HepG2 (cell line): ENCODE measurements at regions not wholly inside any gene's neighbourhood (a gene's known extent, or its start where the extent isn't known, plus 50 kb on each side); places are given as distances from the start of the nearest gene placed in this dataset.

Source experiments
- ATAC-seq: fragments of 200-7000 bp; cut with Tn5 transposase; 3 replicates; pipeline ENCODE4 v1.9.1; 2020; ENCODE audit warnings: mild to moderate bottlenecking, moderate library complexity
- BruUV-seq: library from RNA; stranded (reverse); fragments of 400-500 nt; replicated peaks from 2 replicates; lab custom pipeline; 2021; lab: Mats Ljungman, UMichigan
- CTCF ChIA-PET: fragments of 300-600 bp; formaldehyde crosslinking; extraction: SDS; loops from one replicate; lab custom pipeline; 2021; ENCODE audit warnings: low total read pairs, inconsistent platforms, low intra/inter-chr PET ratio; lab: Yijun Ruan, JAX
- POLR2A ChIA-PET: fragments of 350-600 bp; sonication (Branson Sonifier 250); formaldehyde crosslinking; loops from one replicate; lab custom pipeline; 2020; ENCODE audit warnings: antibody characterized with exemption, inconsistent platforms; lab: Yijun Ruan, JAX
- DNase-seq: peaks from one replicate; pipeline ENCODE4 v3.0.0-alpha.2; 2015; ENCODE audit warnings: low spot score
- FAIRE-seq: peaks from 3 replicates; lab custom pipeline; 2011; peaks lifted over from hg19 to GRCh38; lab: Jason Lieb, UNC
- H2AFZ ChIP-seq: one replicate; pipeline ENCODE4 v1.6.1; 2011; ENCODE audit warnings: low read length, inconsistent platforms
- H3K27ac ChIP-seq: fragments of 300-600 bp; 3 replicates; pipeline ENCODE4 v1.8.0; 2011; ENCODE audit warnings: mixed run types, mild to moderate bottlenecking, mixed read lengths, low read length, inconsistent platforms; ENCODE audit not compliant: insufficient read depth; ENCODE audit errors: extremely low read length
- H3K27me3 ChIP-seq, 2 experiments: fragments of 200-600 bp in 1 of 2; 2 replicates in 1 of 2; 3 replicates in 1 of 2; pipeline versions ENCODE4 v1.6.0 to v1.8.0; 2011; ENCODE audit warnings: low read length in 2 of 2, mild to moderate bottlenecking in 2 of 2, moderate library complexity in 2 of 2, inconsistent platforms in 1 of 2; ENCODE audit not compliant: insufficient read depth in 2 of 2, control insufficient read depth in 1 of 2
- H3K36me3 ChIP-seq, 2 experiments: fragments of 200-600 bp in 1 of 2; replicated peaks in 1 of 2; 2 replicates in 1 of 2; 3 replicates in 1 of 2; pipeline versions ENCODE4 v1.5.1 to v1.8.0; 2011; ENCODE audit warnings: low read length in 2 of 2, inconsistent platforms in 1 of 2; ENCODE audit not compliant: insufficient read depth in 2 of 2, control insufficient read depth in 1 of 2
- H3K4me1 ChIP-seq: 2 replicates; pipeline ENCODE4 v1.5.1; 2012; ENCODE audit warnings: low read length, inconsistent platforms; ENCODE audit not compliant: insufficient read depth
- H3K4me2 ChIP-seq: 2 replicates; pipeline ENCODE4 v1.6.0; 2011; ENCODE audit warnings: low read depth, low read length, inconsistent platforms
- H3K4me3 ChIP-seq, 3 experiments: fragments of 200-600 bp in 1 of 3; sonication (generic), shearing (Covaris generic) in 1 of 3; replicated peaks in 1 of 3; 2 replicates each; pipeline ENCODE4 v1.5.1; 2011 to 2016; ENCODE audit warnings: low read length in 3 of 3, inconsistent platforms in 2 of 3, low read depth in 2 of 3, mild to moderate bottlenecking in 2 of 3, control low read depth in 1 of 3, mixed read lengths in 1 of 3; ENCODE audit not compliant: insufficient read depth in 1 of 3
- H3K79me2 ChIP-seq: one replicate; pipeline ENCODE4 v1.6.1; 2011; ENCODE audit warnings: low read length, inconsistent platforms; ENCODE audit not compliant: insufficient read depth
- H3K9ac ChIP-seq: 2 replicates; pipeline ENCODE4 v1.6.0; 2011; ENCODE audit warnings: mild to moderate bottlenecking, low read depth, low read length, inconsistent platforms; ENCODE audit not compliant: insufficient read depth
- H3K9me3 ChIP-seq: 2 replicates; pipeline ENCODE4 v1.5.1; 2012; ENCODE audit warnings: mild to moderate bottlenecking, low read length
- H4K20me1 ChIP-seq: 2 replicates; pipeline ENCODE4 v1.6.0; 2011; ENCODE audit warnings: inconsistent platforms, mild to moderate bottlenecking, low read length, moderate library complexity; ENCODE audit not compliant: insufficient read depth
- IKZF5 ChIP-seq: IDR thresholded peaks from 2 replicates; pipeline ENCODE4 v1.6.1; 2018; ENCODE audit warnings: missing genetic modification reagents, mild to moderate bottlenecking, missing compliant biosample characterization
- IRX3 ChIP-seq: sonication (generic); formaldehyde crosslinking; IDR thresholded peaks from 2 replicates; pipeline ENCODE4 v1.8.1; 2023; ENCODE audit warnings: mild to moderate bottlenecking, low read depth, missing genetic modification reagents, borderline replicate concordance
- MAFF ChIP-seq: IDR thresholded peaks from 2 replicates; pipeline ENCODE4 v1.6.1; 2011; ENCODE audit warnings: low read depth, low read length, improper control_type of control experiment
- MED13 ChIP-seq: sonication (generic); formaldehyde crosslinking; IDR thresholded peaks from 2 replicates; pipeline ENCODE4 v1.5.0; 2020; ENCODE audit warnings: missing genetic modification reagents
- NCOA2 ChIP-seq: sonication (generic); formaldehyde crosslinking; IDR thresholded peaks from 2 replicates; pipeline ENCODE4 v1.8.0; 2022; ENCODE audit warnings: inconsistent platforms
- ONECUT2 ChIP-seq: sonication (generic); formaldehyde crosslinking; IDR thresholded peaks from 2 replicates; pipeline ENCODE4 v1.4.0; 2020; ENCODE audit warnings: missing genetic modification reagents
- RCOR2 ChIP-seq: IDR thresholded peaks from 2 replicates; pipeline ENCODE4 v1.6.1; 2016; ENCODE audit warnings: missing biosample characterization, missing genetic modification reagents
- SMC3 ChIP-seq: IDR thresholded peaks from 2 replicates; pipeline ENCODE4 v1.6.1; 2011; ENCODE audit warnings: low read length, improper control_type of control experiment
- SPEN ChIP-seq: sonication (generic); formaldehyde crosslinking; IDR thresholded peaks from 2 replicates; pipeline ENCODE4 v1.5.1; 2020; ENCODE audit warnings: low read depth, mild to moderate bottlenecking, missing genetic modification reagents
- U2AF2 ChIP-seq: fragments of 200-400 bp; formaldehyde crosslinking; IDR thresholded peaks from 2 replicates; pipeline ENCODE4 v1.6.1; 2017; ENCODE audit warnings: low read depth, mild to moderate bottlenecking, low read length
- ZBTB46 ChIP-seq: sonication (generic); formaldehyde crosslinking; IDR thresholded peaks from 2 replicates; pipeline ENCODE4 v1.4.0; 2020; ENCODE audit warnings: mild to moderate bottlenecking, missing genetic modification reagents, borderline replicate concordance
- ZGPAT ChIP-seq: IDR thresholded peaks from 2 replicates; pipeline ENCODE4 v1.6.1; 2016; ENCODE audit warnings: mild to moderate bottlenecking
- ZNF597 ChIP-seq: sonication (generic); formaldehyde crosslinking; IDR thresholded peaks from 2 replicates; pipeline ENCODE4 v1.5.0; 2020; ENCODE audit warnings: missing genetic modification reagents
- ZNF619 ChIP-seq: sonication (generic); formaldehyde crosslinking; IDR thresholded peaks from 2 replicates; pipeline ENCODE4 v1.4.0; 2020; ENCODE audit warnings: mild to moderate bottlenecking, missing genetic modification reagents
- ZNF639 ChIP-seq: conservative IDR thresholded peaks from 2 replicates; pipeline ENCODE4 v1.6.1; 2018; ENCODE audit warnings: missing genetic modification reagents
- ZNF749 ChIP-seq: sonication (generic); formaldehyde crosslinking; IDR thresholded peaks from 2 replicates; pipeline ENCODE4 v1.8.0; 2022; ENCODE audit warnings: mild to moderate bottlenecking, missing genetic modification reagents, moderate library complexity, borderline replicate concordance
- ZSCAN31 ChIP-seq: sonication (generic); formaldehyde crosslinking; IDR thresholded peaks from 2 replicates; pipeline ENCODE4 v1.5.0; 2020; ENCODE audit warnings: low read depth, mild to moderate bottlenecking, missing genetic modification reagents
- WGBS: methylation state at CpG from one replicate; pipeline ENCODE4 v1.1.6; 2017; ENCODE audit warnings: low lambda C conversion rate; 5-methylcytosine and 5-hydroxymethylcytosine counted together
- in situ Hi-C: cut with HindIII; loops from 2 replicates; pipeline ENCODE4 v1.10.0; 2017; ENCODE audit warnings: low pct_unique_long_range_greater_than_20kb; ENCODE audit not compliant: extremely low pct_ligation_motif_present
- intact Hi-C: fragments of 100-400 bp; cut with micrococcal nuclease; formaldehyde crosslinking; loops from one replicate; pipeline ENCODE4 v1.10.0; 2022; ENCODE audit not compliant: unreplicated experiment

GRCh38 chr3:182258538-182259177 is 534.6 kb upstream of the ATP11B start:
- Histone ChIP-seq H3K36me3 (no peaks in the 10 kb centered on the region), H3K4me3 (no peak overlapping the region), H3K27ac (no peak overlapping the region), H3K79me2 (no peaks in the 10 kb centered on the region), H2AFZ (no peak overlapping the region), H3K4me1 (no peaks in the 10 kb centered on the region), H4K20me1 (no peaks in the 10 kb centered on the region), H3K9ac (no peak overlapping the region), H3K9me3 (no peaks in the 10 kb centered on the region), H3K4me2 (no peak overlapping the region), H3K27me3 (0 out of 5 replicates have a peak, but pooled peaks cover 0 to 3% of the 10 kb centered on the region in 2 experiments)
- ChIA-PET POLR2A (no interaction called here), CTCF (interaction anchor here (1.1 to 3.2 kb wide), 3 partner anchors 311 to 549 kb away, joined by 3 to 23 read pairs (median 5); partner anchors contain the start of gene SOX2)
- DNase-seq (peak; percentile 45), ATAC-seq (peak; percentile 63), FAIRE-seq (peak; percentile 47)
- no TSS peak for BruUV-seq
- in situ Hi-C loops, result loop anchor here (5.0 to 10.0 kb wide), 2 partner anchors 304 to 551 kb away; no protein-coding TSS in a partner anchor
- 3% methylated on average over 3 of the region's 3 CpGs for WGBS
- intact Hi-C loops, result loop anchor here (1.0 to 5.0 kb wide), 4 partner anchors 310 to 549 kb away; no protein-coding TSS in a partner anchor
- TF ChIP-seq ZGPAT (CRISPR knock-in tag) (no peak), NCOA2 (CRISPR knock-in tag) (no peak), SPEN (no peak), RCOR2 (CRISPR knock-in tag) (no peak), U2AF2 (no peak), ZNF619 (CRISPR knock-in tag) (no peak), IKZF5 (CRISPR knock-in tag) (no peak), ZNF597 (CRISPR knock-in tag) (no peak), SMC3 (peak; percentile 79), MAFF (no peak), MED13 (CRISPR knock-in tag) (no peak), ZSCAN31 (CRISPR knock-in tag) (no peak), ZBTB46 (CRISPR knock-in tag) (no peak), ZNF639 (CRISPR knock-in tag) (no peak), ZNF749 (CRISPR knock-in tag) (no peak), ONECUT2 (CRISPR knock-in tag) (no peak), IRX3 (no peak)
